H9 (cell line): ENCODE measurements at regions not wholly inside any gene's neighbourhood (a gene's known extent, or its start where the extent isn't known, plus 50 kb on each side); places are given as distances from the start of the nearest gene placed in this dataset.

Source experiments
- DNase-seq: peaks from one replicate; pipeline ENCODE4 v3.0.0-alpha.2; 2017
- H2AFZ ChIP-seq: one replicate; pipeline ENCODE4 v1.6.1; 2013; ENCODE audit warnings: mild to moderate bottlenecking, low read length, control low read depth, moderate library complexity
- H2AK5ac ChIP-seq: 2 replicates; pipeline ENCODE4 v1.6.1; 2013; ENCODE audit warnings: low read length, control low read depth, mixed read lengths; ENCODE audit not compliant: insufficient read length
- H2BK120ac ChIP-seq: one replicate; pipeline ENCODE4 v1.6.1; 2013; ENCODE audit warnings: low read depth, mild to moderate bottlenecking, low read length, control low read depth, inconsistent platforms; ENCODE audit not compliant: poor library complexity, severe bottlenecking
- H2BK12ac ChIP-seq: 2 replicates; pipeline ENCODE4 v1.6.1; 2013; ENCODE audit warnings: low read length, control low read depth, mixed read lengths, low read depth; ENCODE audit not compliant: insufficient read length
- H2BK15ac ChIP-seq: 2 replicates; pipeline ENCODE4 v1.6.1; 2013; ENCODE audit warnings: low read depth, low read length, control low read depth
- H2BK20ac ChIP-seq: one replicate; pipeline ENCODE4 v1.6.1; 2013; ENCODE audit warnings: low read depth, mild to moderate bottlenecking, low read length, control low read depth, inconsistent platforms; ENCODE audit not compliant: poor library complexity, severe bottlenecking
- H2BK5ac ChIP-seq: 2 replicates; pipeline ENCODE4 v1.6.1; 2013; ENCODE audit warnings: low read length, control low read depth, mixed read lengths; ENCODE audit not compliant: insufficient read length
- H3K14ac ChIP-seq: 2 replicates; pipeline ENCODE4 v1.6.1; 2013; ENCODE audit warnings: low read length, control low read depth; ENCODE audit not compliant: insufficient read depth
- H3K18ac ChIP-seq: 2 replicates; pipeline ENCODE4 v1.6.1; 2013; ENCODE audit warnings: low read depth, mild to moderate bottlenecking, mixed read lengths, low read length, control low read depth; ENCODE audit not compliant: insufficient read length
- H3K23ac ChIP-seq: 2 replicates; pipeline ENCODE4 v1.6.1; 2013; ENCODE audit warnings: low read length, control low read depth, mixed read lengths, low read depth; ENCODE audit not compliant: insufficient read length
- H3K23me2 ChIP-seq: 2 replicates; pipeline ENCODE4 v1.6.1; 2013; ENCODE audit warnings: low read depth, mild to moderate bottlenecking, mixed read lengths, low read length, control low read depth; ENCODE audit not compliant: insufficient read length, poor library complexity, severe bottlenecking
- H3K27ac ChIP-seq: 2 replicates; pipeline ENCODE4 v1.5.1; 2013; ENCODE audit warnings: low read length, control low read depth, mixed read lengths, low read depth; ENCODE audit not compliant: insufficient read length
- H3K27me3 ChIP-seq: 2 replicates; pipeline ENCODE4 v1.6.1; 2013; ENCODE audit warnings: low read length, control low read depth, inconsistent platforms; ENCODE audit not compliant: insufficient read depth
- H3K4ac ChIP-seq: 2 replicates; pipeline ENCODE4 v1.6.1; 2013; ENCODE audit warnings: low read depth, mild to moderate bottlenecking, control low read depth, inconsistent platforms, low read length, moderate library complexity
- H3K4me1 ChIP-seq: 2 replicates; pipeline ENCODE4 v1.6.1; 2013; ENCODE audit warnings: low read length, control low read depth, inconsistent platforms; ENCODE audit not compliant: insufficient read depth
- H3K4me2 ChIP-seq: 2 replicates; pipeline ENCODE4 v1.6.1; 2013; ENCODE audit warnings: low read length, control low read depth, mixed read lengths; ENCODE audit not compliant: insufficient read length, insufficient read depth
- H3K56ac ChIP-seq: 2 replicates; pipeline ENCODE4 v1.6.1; 2013; ENCODE audit warnings: low read depth, mild to moderate bottlenecking, mixed read lengths, low read length, control low read depth; ENCODE audit not compliant: insufficient read length
- H3K79me1 ChIP-seq: 2 replicates; pipeline ENCODE4 v1.6.1; 2013; ENCODE audit warnings: low read depth, mild to moderate bottlenecking, moderate library complexity, low read length, control low read depth, inconsistent platforms; ENCODE audit not compliant: insufficient read depth, poor library complexity, severe bottlenecking
- H3K79me2 ChIP-seq: 2 replicates; pipeline ENCODE4 v1.6.1; 2013; ENCODE audit warnings: low read length, control low read depth, inconsistent platforms; ENCODE audit not compliant: insufficient read depth
- H3K9ac ChIP-seq: 2 replicates; pipeline ENCODE4 v1.6.1; 2013; ENCODE audit warnings: low read length, control low read depth, mixed read lengths; ENCODE audit not compliant: insufficient read length; ENCODE audit errors: extremely low read depth
- H3K9me3 ChIP-seq: one replicate; pipeline ENCODE4 v1.6.1; 2013; ENCODE audit warnings: low read depth, low read length, inconsistent platforms; ENCODE audit not compliant: control insufficient read depth
- H3T11ph ChIP-seq: one replicate; pipeline ENCODE4 v1.6.1; 2013; ENCODE audit warnings: mild to moderate bottlenecking, low read length, control low read depth, inconsistent platforms
- H4K20me1 ChIP-seq: one replicate; pipeline ENCODE4 v1.6.1; 2013; ENCODE audit not compliant: control insufficient read depth, insufficient read length, insufficient read depth
- H4K5ac ChIP-seq: 2 replicates; pipeline ENCODE4 v1.6.1; 2013; ENCODE audit warnings: low read depth, mild to moderate bottlenecking, mixed read lengths, low read length, control low read depth; ENCODE audit not compliant: insufficient read length
- H4K8ac ChIP-seq: replicated peaks from 2 replicates; pipeline ENCODE4 v1.6.1; 2013; ENCODE audit warnings: low read length, control low read depth, mixed read lengths, low read depth; ENCODE audit not compliant: insufficient read length
- H4K91ac ChIP-seq: 2 replicates; pipeline ENCODE4 v1.6.1; 2013; ENCODE audit warnings: low read depth, mild to moderate bottlenecking, moderate library complexity, mixed read lengths, low read length, control low read depth; ENCODE audit not compliant: insufficient read length
- H3K27ac Mint-ChIP-seq, 3 experiments: 2 replicates in 2 of 3; 3 replicates in 1 of 3; pipeline ENCODE4 v1.8.0; 2020 to 2021; ENCODE audit warnings: mixed read lengths in 3 of 3, mild to moderate bottlenecking in 1 of 3, moderate library complexity in 1 of 3
- H3K27me3 Mint-ChIP-seq: 2 replicates; pipeline ENCODE4 v1.8.0; 2021; ENCODE audit warnings: low read depth, mild to moderate bottlenecking, moderate library complexity, mixed read lengths
- H3K36me3 Mint-ChIP-seq, 3 experiments: 2 replicates in 2 of 3; 3 replicates in 1 of 3; pipeline ENCODE4 v1.8.0; 2020 to 2021; ENCODE audit warnings: low read depth in 3 of 3, mixed read lengths in 3 of 3; ENCODE audit not compliant: insufficient read depth in 1 of 3
- H3K4me1 Mint-ChIP-seq, 2 experiments: 2 replicates each; pipeline ENCODE4 v1.8.0; 2020; ENCODE audit warnings: mixed read lengths in 2 of 2
- H3K4me3 Mint-ChIP-seq, 2 experiments: 2 replicates in 1 of 2; 3 replicates in 1 of 2; pipeline ENCODE4 v1.8.0; 2020 to 2021; ENCODE audit warnings: mild to moderate bottlenecking in 2 of 2, mixed read lengths in 2 of 2, moderate library complexity in 1 of 2
- H3K9me3 Mint-ChIP-seq, 2 experiments: 2 replicates in 1 of 2; 3 replicates in 1 of 2; pipeline ENCODE4 v1.8.0; 2020; ENCODE audit warnings: mild to moderate bottlenecking in 2 of 2, mixed read lengths in 2 of 2, moderate library complexity in 1 of 2
- CTCF ChIP-seq: fragments of 200-600 bp; sonication (generic); conservative IDR thresholded peaks from 3 replicates; pipeline ENCODE4 v1.8.0; 2021; ENCODE audit warnings: antibody characterized with exemption, mild to moderate bottlenecking
- WGBS: extraction: QIAGEN DNeasy Blood & Tissue Kit; methylation state at CpG from one replicate; pipeline ENCODE4 v1.1.7; 2013; ENCODE audit warnings: missing lambda C conversion rate, low lambda C conversion rate, mixed read lengths; ENCODE audit not compliant: insufficient read length; ENCODE audit errors: extremely low coverage; 5-methylcytosine and 5-hydroxymethylcytosine counted together

GRCh38 chr3:64837986-64838735 is 150.4 kb upstream of the ADAMTS9 start:
- Histone ChIP-seq H3K4me2 (no peak overlapping the region), H3T11ph (no peak overlapping the region), H3K9me3 (no peaks in the 10 kb centered on the region), H2AFZ (no peak overlapping the region), H3K9ac (no peak overlapping the region), H2BK20ac (no peak overlapping the region), H3K23ac (no peak overlapping the region), H2BK120ac (no peak overlapping the region), H4K8ac (no peak overlapping the region), H3K4ac (no peak overlapping the region), H3K14ac (no peak overlapping the region), H4K91ac (no peak overlapping the region), H2BK15ac (no peak overlapping the region), H3K56ac (no peak overlapping the region), H3K23me2 (no peaks in the 10 kb centered on the region), H3K79me1 (no peaks in the 10 kb centered on the region), H2BK12ac (no peak overlapping the region), H3K27me3 (no peaks in the 10 kb centered on the region; the same call in 1 of the 2 replicates), H3K4me1 (no peaks in the 10 kb centered on the region), H3K18ac (no peak overlapping the region), H2BK5ac (no peak overlapping the region), H4K20me1 (no peaks in the 10 kb centered on the region), H3K27ac (no peak overlapping the region), H4K5ac (no peak overlapping the region), H3K79me2 (no peaks in the 10 kb centered on the region), H2AK5ac (no peak overlapping the region)
- peak overlapping the region in 1 of 3 experiments; percentile 6; a peak in 1 of 7 replicates for H3K27ac Mint-ChIP-seq
- H3K36me3 Mint-ChIP-seq: no peaks in the 10 kb centered on the region
- no peak for TF ChIP-seq CTCF
- no peak overlapping the region for H3K4me3 Mint-ChIP-seq
- no peak for DNase-seq
- no CpG with 5 or more reads among the region's 6 CpGs for WGBS
- H3K27me3 Mint-ChIP-seq: no peaks in the 10 kb centered on the region
- H3K4me1 Mint-ChIP-seq: peaks cover 10 to 12% of the 10 kb centered on the region in 2 experiments
- H3K9me3 Mint-ChIP-seq: no peaks in the 10 kb centered on the region
